ENCODE measurements at regions not wholly inside any gene's neighbourhood (a gene's known extent, or its start where the extent isn't known, plus 50 kb on each side); places are given as distances from the start of the nearest gene placed in this dataset.

- TF ChIP-seq CTCF (IDR thresholded peaks at IDR 0.05) = no peak
- no peak for TF ChIP-seq POLR2AphosphoS5 (IDR thresholded peaks at IDR 0.05)
- TF ChIP-seq EP300 (IDR thresholded peaks at IDR 0.05) = no peak
Measured at GRCh38 chr12:113561068-113561780, 89.6 kb upstream of the LHX5 start.
